H1 (cell line): ENCODE measurements at regions not wholly inside any gene's neighbourhood (a gene's known extent, or its start where the extent isn't known, plus 50 kb on each side); places are given as distances from the start of the nearest gene placed in this dataset.

ENCODE experiments used
- CTCF ChIA-PET: fragments of 300-600 bp; sonication (Branson Sonifier 250); formaldehyde crosslinking; loops from one replicate; lab custom pipeline; 2021; ENCODE audit not compliant: partially characterized antibody; lab: Charles Lee
- POLR2A ChIA-PET: fragments of 300-600 bp; sonication (Branson Sonifier 250); formaldehyde crosslinking; loops from one replicate; lab custom pipeline; 2021; ENCODE audit warnings: inconsistent platforms; ENCODE audit not compliant: partially characterized antibody; lab: Charles Lee
- DNase-seq, 2 experiments: peaks; one replicate each; pipeline versions ENCODE4 v3.0.0 to v3.0.0-alpha.2; 2010 to 2022; ENCODE audit warnings: low spot score in 2 of 2, low read depth in 1 of 2, mixed read lengths in 1 of 2
- FAIRE-seq: peaks from 2 replicates; lab custom pipeline; 2011; peaks lifted over from hg19 to GRCh38; lab: Jason Lieb, UNC
- H2AFZ ChIP-seq: 2 replicates; pipeline ENCODE4 v1.8.1; 2012; ENCODE audit warnings: low read length, inconsistent platforms
- H2AK5ac ChIP-seq: 2 replicates; pipeline ENCODE4 v1.6.1; 2013; ENCODE audit warnings: low read depth, low read length
- H2BK120ac ChIP-seq: replicated peaks from 2 replicates; pipeline ENCODE3; 2013; ENCODE audit warnings: low read depth, low read length, inconsistent platforms
- H2BK12ac ChIP-seq: 2 replicates; pipeline ENCODE4 v1.6.1; 2013; ENCODE audit warnings: low read depth, low read length
- H2BK15ac ChIP-seq: 2 replicates; pipeline ENCODE4 v1.6.1; 2013; ENCODE audit warnings: low read length
- H2BK20ac ChIP-seq: 2 replicates; pipeline ENCODE4 v1.6.1; 2013; ENCODE audit warnings: low read length
- H2BK5ac ChIP-seq: 2 replicates; pipeline ENCODE4 v1.6.1; 2013; ENCODE audit warnings: low read depth, low read length
- H3K14ac ChIP-seq: 2 replicates; pipeline ENCODE4 v1.6.1; 2013; ENCODE audit warnings: inconsistent platforms; ENCODE audit not compliant: insufficient read length
- H3K18ac ChIP-seq: 2 replicates; pipeline ENCODE4 v1.6.1; 2013; ENCODE audit warnings: low read length; ENCODE audit errors: extremely low read depth
- H3K23ac ChIP-seq: 2 replicates; pipeline ENCODE4 v1.6.1; 2013; ENCODE audit warnings: inconsistent platforms; ENCODE audit not compliant: insufficient read length
- H3K23me2 ChIP-seq: 2 replicates; pipeline ENCODE4 v1.6.1; 2013; ENCODE audit warnings: low read depth, low read length
- H3K27ac ChIP-seq: 2 replicates; pipeline ENCODE4 v1.6.1; 2011; ENCODE audit warnings: low read depth, low read length, inconsistent platforms
- H3K27me3 ChIP-seq, 4 experiments: replicated peaks in 1 of 4; 1 replicate in 1 of 4; 2 replicates in 3 of 4; pipeline versions ENCODE4 v1.6.1 to v1.8.1; 2011 to 2013; ENCODE audit warnings: low read length in 3 of 4, mild to moderate bottlenecking in 3 of 4, inconsistent platforms in 2 of 4, mixed read lengths in 2 of 4, moderate library complexity in 1 of 4; ENCODE audit not compliant: control insufficient read depth in 3 of 4, insufficient read depth in 3 of 4; ENCODE audit errors: extremely low read depth in 1 of 4
- H3K36me3 ChIP-seq, 4 experiments: 2 replicates each; pipeline versions ENCODE4 v1.6.1 to v1.8.1; 2011 to 2013; ENCODE audit warnings: mild to moderate bottlenecking in 4 of 4, low read length in 3 of 4, moderate library complexity in 2 of 4, control low read depth in 1 of 4, inconsistent platforms in 1 of 4; ENCODE audit not compliant: insufficient read depth in 4 of 4, control insufficient read depth in 2 of 4
- H3K4ac ChIP-seq: replicated peaks from 2 replicates; pipeline ENCODE3; 2013; ENCODE audit warnings: low read length, low read depth, mixed read lengths, inconsistent platforms; ENCODE audit not compliant: insufficient read length
- H3K4me1 ChIP-seq, 4 experiments: replicated peaks in 1 of 4; 1 replicate in 1 of 4; 2 replicates in 3 of 4; pipeline versions ENCODE4 v1.6.1 to v1.8.1; 2011 to 2013; ENCODE audit warnings: low read length in 3 of 4, inconsistent platforms in 2 of 4, mixed read lengths in 1 of 4; ENCODE audit not compliant: insufficient read depth in 4 of 4, control insufficient read depth in 3 of 4
- H3K4me2 ChIP-seq, 2 experiments: 2 replicates each; pipeline versions ENCODE4 v1.6.1 to v1.8.1; 2011 to 2013; ENCODE audit warnings: low read depth in 2 of 2, low read length in 2 of 2, control low read depth in 1 of 2, inconsistent platforms in 1 of 2, mild to moderate bottlenecking in 1 of 2; ENCODE audit not compliant: insufficient read depth in 1 of 2
- H3K4me3 ChIP-seq, 4 experiments: fragments of 200-600, 300-600 bp in 1 of 4; sonication (generic), shearing (Covaris generic), sonication (Bioruptor Twin) in 1 of 4; 2 replicates each; pipeline versions ENCODE4 v1.5.1 to v1.8.1; 2011 to 2016; ENCODE audit warnings: low read length in 4 of 4, low read depth in 3 of 4, control low read depth in 2 of 4, inconsistent platforms in 2 of 4, mild to moderate bottlenecking in 2 of 4, mixed read lengths in 1 of 4, moderate library complexity in 1 of 4; ENCODE audit not compliant: insufficient read depth in 2 of 4; ENCODE audit errors: extremely low read depth in 1 of 4
- H3K56ac ChIP-seq: replicated peaks from 2 replicates; pipeline ENCODE3; 2013; ENCODE audit warnings: low read depth, mild to moderate bottlenecking, mixed read lengths, low read length, inconsistent platforms; ENCODE audit not compliant: insufficient read length
- H3K79me1 ChIP-seq: 2 replicates; pipeline ENCODE4 v1.6.1; 2013; ENCODE audit warnings: low read depth, low read length, control low read depth
- H3K79me2 ChIP-seq, 2 experiments: 2 replicates each; pipeline versions ENCODE4 v1.6.1 to v1.8.1; 2012 to 2013; ENCODE audit warnings: low read length in 2 of 2, mild to moderate bottlenecking in 2 of 2, inconsistent platforms in 1 of 2; ENCODE audit not compliant: insufficient read depth in 2 of 2, control insufficient read depth in 1 of 2
- H3K9ac ChIP-seq, 4 experiments: replicated peaks in 1 of 4; 1 replicate in 1 of 4; 2 replicates in 3 of 4; pipeline versions ENCODE4 v1.6.1 to v1.8.1; 2011 to 2013; ENCODE audit warnings: low read depth in 3 of 4, low read length in 3 of 4, control low read depth in 2 of 4, mild to moderate bottlenecking in 2 of 4, moderate library complexity in 2 of 4, inconsistent platforms in 1 of 4; ENCODE audit errors: extremely low read depth in 1 of 4
- H3K9me3 ChIP-seq, 2 experiments: 2 replicates each; pipeline versions ENCODE4 v1.6.1 to v1.8.1; 2012 to 2013; ENCODE audit warnings: mild to moderate bottlenecking in 2 of 2, moderate library complexity in 2 of 2, control low read depth in 1 of 2, inconsistent platforms in 1 of 2, low read depth in 1 of 2, low read length in 1 of 2, mixed read lengths in 1 of 2; ENCODE audit not compliant: insufficient read depth in 2 of 2
- H4K20me1 ChIP-seq, 2 experiments: replicated peaks in 1 of 2; 2 replicates each; pipeline versions ENCODE3 to v1.8.1; 2011 to 2013; ENCODE audit warnings: inconsistent platforms in 2 of 2, low read length in 2 of 2, mild to moderate bottlenecking in 1 of 2; ENCODE audit not compliant: insufficient read depth in 2 of 2, control insufficient read depth in 1 of 2
- H4K5ac ChIP-seq: 2 replicates; pipeline ENCODE4 v1.6.1; 2013; ENCODE audit warnings: low read length, low read depth, mixed read lengths, inconsistent platforms; ENCODE audit not compliant: insufficient read length
- H4K8ac ChIP-seq: 2 replicates; pipeline ENCODE4 v1.8.0; 2013; ENCODE audit warnings: mild to moderate bottlenecking, moderate library complexity, low read length, inconsistent platforms; ENCODE audit not compliant: insufficient read depth; ENCODE audit errors: extremely low read depth
- H4K91ac ChIP-seq: replicated peaks from 2 replicates; pipeline ENCODE3; 2013; ENCODE audit warnings: low read length, mixed read lengths, inconsistent platforms; ENCODE audit not compliant: insufficient read length
- BACH1 ChIP-seq: IDR thresholded peaks from 2 replicates; pipeline ENCODE4 v1.6.1; 2012; ENCODE audit warnings: low read length, improper control_type of control experiment
- CBX5 ChIP-seq: fragments of 300-800, 300-1000 bp; sonication (generic); IDR thresholded peaks from 2 replicates; pipeline ENCODE4 v1.7.1; 2016; ENCODE audit warnings: antibody characterized with exemption, low read length, low read depth
- CBX8 ChIP-seq: fragments of 300-800, 300-1000 bp; sonication (generic); IDR thresholded peaks from 2 replicates; pipeline ENCODE4 v1.7.1; 2016; ENCODE audit warnings: low read depth, low read length, borderline replicate concordance
- CHD1 ChIP-seq: IDR thresholded peaks from 2 replicates; pipeline ENCODE4 v1.6.1; 2012; ENCODE audit warnings: low read depth, low read length, improper control_type of control experiment
- CHD2 ChIP-seq: IDR thresholded peaks from 2 replicates; pipeline ENCODE4 v1.6.1; 2012; ENCODE audit warnings: low read length, improper control_type of control experiment
- JUN ChIP-seq: IDR thresholded peaks from 2 replicates; pipeline ENCODE4 v1.6.1; 2011; ENCODE audit warnings: low read depth, mild to moderate bottlenecking, improper control_type of control experiment, low read length
- KDM1A ChIP-seq: fragments of 200-600, 300-600 bp; sonication (generic); IDR thresholded peaks from 2 replicates; pipeline ENCODE4 v1.7.1; 2016; ENCODE audit warnings: mild to moderate bottlenecking, low read length, borderline replicate concordance
- MAFK ChIP-seq: IDR thresholded peaks from 2 replicates; pipeline ENCODE4 v1.6.1; 2012; ENCODE audit warnings: low read depth, mild to moderate bottlenecking, improper control_type of control experiment, low read length
- POU5F1 ChIP-seq: IDR thresholded peaks from 2 replicates; pipeline ENCODE4 v1.6.1; 2011; ENCODE audit warnings: low read depth, mild to moderate bottlenecking, low read length, moderate library complexity
- RBBP5 ChIP-seq: IDR thresholded peaks from 2 replicates; pipeline ENCODE4 v1.7.1; 2012; ENCODE audit warnings: low read depth, mild to moderate bottlenecking, inconsistent platforms, low read length, moderate library complexity, borderline replicate concordance
- SP2 ChIP-seq: IDR thresholded peaks from 2 replicates; pipeline ENCODE4 v1.6.1; 2012; ENCODE audit warnings: mild to moderate bottlenecking, low read length, inconsistent platforms
- WGBS, 2 experiments: shearing (Covaris generic) in 1 of 2; methylation state at CpG; one replicate each; pipeline versions ENCODE4 v1.1.6 to v1.1.7; 2013 to 2015; ENCODE audit warnings: low lambda C conversion rate in 2 of 2, mixed read lengths in 2 of 2, inconsistent platforms in 1 of 2, low coverage in 1 of 2, missing lambda C conversion rate in 1 of 2; ENCODE audit not compliant: insufficient replicate concordance in 2 of 2, insufficient coverage in 1 of 2, insufficient read length in 1 of 2; ENCODE audit errors: extremely low coverage in 1 of 2, missing lambda C conversion rate in 1 of 2; 5-methylcytosine and 5-hydroxymethylcytosine counted together
- TF ChIP-seq, protein P1 (sequence below): IDR thresholded peaks from 2 replicates; pipeline ENCODE4 v1.6.1; 2012; ENCODE audit warnings: inconsistent platforms

DNA sequence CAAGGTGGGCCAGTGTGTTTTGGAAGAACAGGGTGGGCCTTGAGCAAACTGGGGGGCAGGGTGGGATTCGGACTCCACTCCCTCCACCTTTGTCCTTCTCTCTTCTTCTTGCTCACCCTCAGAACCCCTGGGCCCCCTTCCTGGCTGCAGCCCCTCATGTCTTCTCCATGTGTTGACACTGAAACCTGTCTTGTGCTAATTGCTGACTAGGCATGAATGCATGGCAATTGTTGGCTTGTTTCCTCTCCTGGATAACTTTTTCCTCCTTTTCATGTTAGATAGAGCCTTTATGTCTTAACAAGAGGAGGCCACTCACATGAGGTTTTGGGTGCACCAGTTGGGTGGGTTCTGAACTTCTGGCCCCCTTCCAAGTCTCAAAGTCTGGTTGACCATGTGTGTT, 181.6 kb upstream of the MKI67 start:
- H4K8ac ChIP-seq = no peak overlapping the region
- no peaks in the 10 kb centered on the region for H4K20me1 ChIP-seq
- H3K4me2 ChIP-seq = no peak overlapping the region
- no peak overlapping the region for H3K14ac ChIP-seq
- ChIA-PET CTCF (interaction anchor here (1.0 to 2.3 kb wide), 4 partner anchors 12 to 190 kb away, joined by 3 to 5 read pairs (median 4); no protein-coding TSS in a partner anchor), POLR2A (no interaction called here)
- H3K36me3 ChIP-seq = no peaks in the 10 kb centered on the region
- H2AFZ ChIP-seq = no peak overlapping the region
- H2BK12ac ChIP-seq = no peak overlapping the region
- H3K4ac ChIP-seq = no peak overlapping the region
- peaks cover 0 to 3% of the 10 kb centered on the region in 2 experiments; a peak in 1 of 4 replicates for H3K9me3 ChIP-seq
- 100% methylated on average over 1 of the region's 1 CpG; no CpG with 5 or more reads in 1 of the 2 experiments for WGBS, 2 experiments
- no peak overlapping the region for H2BK5ac ChIP-seq
- H3K27me3 ChIP-seq = no peaks in the 10 kb centered on the region
- DNase-seq (no peak), FAIRE-seq (no peak)
- no peak overlapping the region for H4K5ac ChIP-seq
- no peak overlapping the region for H3K9ac ChIP-seq
- no peak overlapping the region for H3K27ac ChIP-seq
- no peak overlapping the region for H2BK120ac ChIP-seq
- peaks cover 0 to 10% (median 8%) of the 10 kb centered on the region in 4 experiments for H3K4me1 ChIP-seq
- no peaks in the 10 kb centered on the region for H3K23me2 ChIP-seq
- TF ChIP-seq KDM1A (no peak), RBBP5 (no peak), MAFK (no peak), CHD1 (no peak), SP2 (no peak), JUN (no peak), CBX8 (no peak), POU5F1 (no peak), CHD2 (no peak), CBX5 (no peak), BACH1 (no peak)
- TF ChIP-seq, protein P1, sequence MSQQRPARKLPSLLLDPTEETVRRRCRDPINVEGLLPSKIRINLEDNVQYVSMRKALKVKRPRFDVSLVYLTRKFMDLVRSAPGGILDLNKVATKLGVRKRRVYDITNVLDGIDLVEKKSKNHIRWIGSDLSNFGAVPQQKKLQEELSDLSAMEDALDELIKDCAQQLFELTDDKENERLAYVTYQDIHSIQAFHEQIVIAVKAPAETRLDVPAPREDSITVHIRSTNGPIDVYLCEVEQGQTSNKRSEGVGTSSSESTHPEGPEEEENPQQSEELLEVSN = no peak
- H3K79me2 ChIP-seq = no peaks in the 10 kb centered on the region
- no peak overlapping the region for H3K23ac ChIP-seq
- no peak overlapping the region for H3K4me3 ChIP-seq
- no peak overlapping the region for H3K18ac ChIP-seq
- no peak overlapping the region for H2BK20ac ChIP-seq
- no peaks in the 10 kb centered on the region for H3K79me1 ChIP-seq
- no peak overlapping the region for H3K56ac ChIP-seq
- no peak overlapping the region for H2AK5ac ChIP-seq
- no peak overlapping the region for H2BK15ac ChIP-seq
- no peak overlapping the region for H4K91ac ChIP-seq
